WTC11 (cell line): ENCODE measurements at regions not wholly inside any gene's neighbourhood (a gene's known extent, or its start where the extent isn't known, plus 50 kb on each side); places are given as distances from the start of the nearest gene placed in this dataset.

Experiments used
- CREB1 ChIP-seq: sonication (generic); formaldehyde crosslinking; IDR thresholded peaks from 2 replicates; pipeline ENCODE4 v1.8.0; 2023; ENCODE audit warnings: mild to moderate bottlenecking, missing genetic modification reagents
- NR2C2 ChIP-seq: sonication (generic); formaldehyde crosslinking; IDR thresholded peaks from 2 replicates; pipeline ENCODE4 v1.8.0; 2022; ENCODE audit warnings: mild to moderate bottlenecking, missing genetic modification reagents
- SMAD3 ChIP-seq: sonication (generic); formaldehyde crosslinking; IDR thresholded peaks from 2 replicates; pipeline ENCODE4 v1.8.0; 2022; ENCODE audit warnings: missing genetic modification reagents, mild to moderate bottlenecking, borderline replicate concordance
- TEAD4 ChIP-seq: sonication (generic); formaldehyde crosslinking; IDR thresholded peaks from 2 replicates; pipeline ENCODE4 v1.8.0; 2022; ENCODE audit warnings: mild to moderate bottlenecking, missing genetic modification reagents
- TF ChIP-seq, protein P1 (sequence below): sonication (generic); formaldehyde crosslinking; IDR thresholded peaks from 2 replicates; pipeline ENCODE4 v1.8.0; 2022; ENCODE audit warnings: mild to moderate bottlenecking, missing genetic modification reagents
- TF ChIP-seq, protein P2 (sequence below): fragments of 200-600 bp; IDR thresholded peaks from 2 replicates; pipeline ENCODE4 v1.8.0; 2022; ENCODE audit warnings: antibody characterized with exemption

DNA sequence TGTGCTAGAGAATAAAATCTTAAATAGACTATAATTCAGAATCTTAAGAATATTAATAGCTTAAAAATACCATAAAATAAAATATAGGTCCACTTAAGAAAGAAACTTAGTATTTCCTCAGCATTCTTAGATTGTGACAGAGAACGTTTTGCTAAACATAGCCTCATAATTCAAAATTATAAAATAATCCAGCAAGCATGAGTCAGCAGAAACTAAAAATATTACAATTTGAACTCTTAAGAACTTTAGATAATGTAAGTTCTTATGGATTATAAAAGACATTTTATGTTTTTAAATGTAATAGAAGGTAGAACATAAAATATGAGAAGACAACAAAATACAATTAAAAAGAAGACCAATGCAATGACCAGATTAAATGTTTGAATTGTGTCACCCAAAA, 164.5 kb upstream of the MC4R start:
- TF ChIP-seq SMAD3 (CRISPR knock-in tag) (no peak), CREB1 (no peak), NR2C2 (CRISPR knock-in tag) (no peak), TEAD4 (CRISPR knock-in tag) (no peak)
- TF ChIP-seq, protein P1, sequence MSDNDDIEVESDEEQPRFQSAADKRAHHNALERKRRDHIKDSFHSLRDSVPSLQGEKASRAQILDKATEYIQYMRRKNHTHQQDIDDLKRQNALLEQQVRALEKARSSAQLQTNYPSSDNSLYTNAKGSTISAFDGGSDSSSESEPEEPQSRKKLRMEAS (CRISPR knock-in tag), result no peak
- TF ChIP-seq, protein P2, sequence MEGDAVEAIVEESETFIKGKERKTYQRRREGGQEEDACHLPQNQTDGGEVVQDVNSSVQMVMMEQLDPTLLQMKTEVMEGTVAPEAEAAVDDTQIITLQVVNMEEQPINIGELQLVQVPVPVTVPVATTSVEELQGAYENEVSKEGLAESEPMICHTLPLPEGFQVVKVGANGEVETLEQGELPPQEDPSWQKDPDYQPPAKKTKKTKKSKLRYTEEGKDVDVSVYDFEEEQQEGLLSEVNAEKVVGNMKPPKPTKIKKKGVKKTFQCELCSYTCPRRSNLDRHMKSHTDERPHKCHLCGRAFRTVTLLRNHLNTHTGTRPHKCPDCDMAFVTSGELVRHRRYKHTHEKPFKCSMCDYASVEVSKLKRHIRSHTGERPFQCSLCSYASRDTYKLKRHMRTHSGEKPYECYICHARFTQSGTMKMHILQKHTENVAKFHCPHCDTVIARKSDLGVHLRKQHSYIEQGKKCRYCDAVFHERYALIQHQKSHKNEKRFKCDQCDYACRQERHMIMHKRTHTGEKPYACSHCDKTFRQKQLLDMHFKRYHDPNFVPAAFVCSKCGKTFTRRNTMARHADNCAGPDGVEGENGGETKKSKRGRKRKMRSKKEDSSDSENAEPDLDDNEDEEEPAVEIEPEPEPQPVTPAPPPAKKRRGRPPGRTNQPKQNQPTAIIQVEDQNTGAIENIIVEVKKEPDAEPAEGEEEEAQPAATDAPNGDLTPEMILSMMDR, result no peak
